ENCODE measurements at regions not wholly inside any gene's neighbourhood (a gene's known extent, or its start where the extent isn't known, plus 50 kb on each side); places are given as distances from the start of the nearest gene placed in this dataset.
"Not testable (repeated sequence)": the region's sequence is repeated elsewhere in the genome, so short reads cannot be mapped to it uniquely, and the experiment has no call there.

GRCh38 chr5:175344331-175345195, 99.4 kb downstream of the DRD1 start:
- H3K9ac ChIP-seq (ENCODE audit: low read length), result no peak overlapping the region
- H3K4me1 ChIP-seq (ENCODE audit: control insufficient read depth, low read depth, low read length), result no peaks in the 10 kb centered on the region
- H3K27ac ChIP-seq (ENCODE audit: low read length), result no peak overlapping the region

GRCh38 chr5:175343308-175343707, 100.7 kb downstream of the DRD1 start:
- no peak overlapping the region for H3K27ac ChIP-seq (ENCODE audit: low read length)
- H3K36me3 ChIP-seq (ENCODE audit: control insufficient read depth, low read depth, low read length), result no peaks in the 10 kb centered on the region
- H3K9me3 ChIP-seq (ENCODE audit: control insufficient read depth, low read depth, low read length), result no peaks in the 10 kb centered on the region
- no peak overlapping the region for H3K9ac ChIP-seq (ENCODE audit: low read length)
- H3K4me1 ChIP-seq (ENCODE audit: control insufficient read depth, low read depth, low read length), result no peaks in the 10 kb centered on the region
- H3K4me3 ChIP-seq (ENCODE audit: low read length), result no peak overlapping the region
- no peaks in the 10 kb centered on the region for H3K27me3 ChIP-seq (ENCODE audit: control insufficient read depth, insufficient read depth, low read length)

More at GRCh38 chr5:175344331-175345195, 99.4 kb downstream of the DRD1 start:
- no peak overlapping the region for H3K4me3 ChIP-seq (ENCODE audit: low read length)
- no peaks in the 10 kb centered on the region for H3K9me3 ChIP-seq (ENCODE audit: control insufficient read depth, low read depth, low read length)
- no peaks in the 10 kb centered on the region for H3K36me3 ChIP-seq (ENCODE audit: control insufficient read depth, low read depth, low read length)
- H3K27me3 ChIP-seq (ENCODE audit: control insufficient read depth, insufficient read depth, low read length), result no peaks in the 10 kb centered on the region

- Histone ChIP-seq H3K4me3 (ENCODE audit: low read length) (no peak overlapping the region), H3K27ac (ENCODE audit: low read length) (no peak overlapping the region), H3K9ac (ENCODE audit: low read length) (no peak overlapping the region), H3K36me3 (ENCODE audit: control insufficient read depth, low read depth, low read length) (no peaks in the 10 kb centered on the region), H3K9me3 (ENCODE audit: control insufficient read depth, low read depth, low read length) (no peaks in the 10 kb centered on the region), H3K4me1 (ENCODE audit: control insufficient read depth, low read depth, low read length) (no peaks in the 10 kb centered on the region), H3K27me3 (ENCODE audit: control insufficient read depth, insufficient read depth, low read length) (no peaks in the 10 kb centered on the region)
Observed at GRCh38 chr5:175340180-175340579, 103.8 kb downstream of the DRD1 start.

- Histone ChIP-seq H3K4me3 (ENCODE audit: low read length) (no peak overlapping the region), H3K9ac (ENCODE audit: low read length) (no peak overlapping the region), H3K4me1 (ENCODE audit: control insufficient read depth, low read depth, low read length) (no peaks in the 10 kb centered on the region), H3K27ac (ENCODE audit: low read length) (no peak overlapping the region), H3K9me3 (ENCODE audit: control insufficient read depth, low read depth, low read length) (no peaks in the 10 kb centered on the region), H3K27me3 (ENCODE audit: control insufficient read depth, insufficient read depth, low read length) (no peaks in the 10 kb centered on the region), H3K36me3 (ENCODE audit: control insufficient read depth, low read depth, low read length) (no peaks in the 10 kb centered on the region)
Observed at GRCh38 chr5:175337680-175338079, 106.3 kb downstream of the DRD1 start.

GRCh38 chr5:175336781-175337180, 107.2 kb downstream of the DRD1 start:
- Histone ChIP-seq H3K27me3 (ENCODE audit: control insufficient read depth, insufficient read depth, low read length) (no peaks in the 10 kb centered on the region), H3K27ac (ENCODE audit: low read length) (no peak overlapping the region)

GRCh38 chr5:175335691-175336090, 108.3 kb downstream of the DRD1 start:
- Histone ChIP-seq H3K9ac (ENCODE audit: low read length) (no peak overlapping the region), H3K27me3 (ENCODE audit: control insufficient read depth, insufficient read depth, low read length) (no peaks in the 10 kb centered on the region), H3K9me3 (ENCODE audit: control insufficient read depth, low read depth, low read length) (no peaks in the 10 kb centered on the region), H3K4me3 (ENCODE audit: low read length) (no peak overlapping the region), H3K27ac (ENCODE audit: low read length) (no peak overlapping the region), H3K36me3 (ENCODE audit: control insufficient read depth, low read depth, low read length) (no peaks in the 10 kb centered on the region), H3K4me1 (ENCODE audit: control insufficient read depth, low read depth, low read length) (no peaks in the 10 kb centered on the region)

More at GRCh38 chr5:175336781-175337180, 107.2 kb downstream of the DRD1 start:
- no peak overlapping the region for H3K9ac ChIP-seq (ENCODE audit: low read length)
- H3K36me3 ChIP-seq (ENCODE audit: control insufficient read depth, low read depth, low read length), result no peaks in the 10 kb centered on the region
- H3K4me1 ChIP-seq (ENCODE audit: control insufficient read depth, low read depth, low read length), result no peaks in the 10 kb centered on the region
- H3K9me3 ChIP-seq (ENCODE audit: control insufficient read depth, low read depth, low read length), result no peaks in the 10 kb centered on the region
- no peak overlapping the region for H3K4me3 ChIP-seq (ENCODE audit: low read length)

GRCh38 chr5:175331173-175332036, 112.6 kb downstream of the DRD1 start:
- not testable (repeated sequence) for H3K36me3 ChIP-seq (ENCODE audit: control insufficient read depth, low read depth, low read length); H3K27me3 ChIP-seq (ENCODE audit: control insufficient read depth, insufficient read depth, low read length); H3K4me1 ChIP-seq (ENCODE audit: control insufficient read depth, low read depth, low read length); H3K27ac ChIP-seq (ENCODE audit: low read length); H3K4me3 ChIP-seq (ENCODE audit: low read length); H3K9ac ChIP-seq (ENCODE audit: low read length); H3K9me3 ChIP-seq (ENCODE audit: control insufficient read depth, low read depth, low read length)

- Histone ChIP-seq H3K9me3 (ENCODE audit: control insufficient read depth, low read depth, low read length) (no peaks in the 10 kb centered on the region), H3K4me1 (ENCODE audit: control insufficient read depth, low read depth, low read length) (peaks cover 4% of the 10 kb centered on the region), H3K4me3 (ENCODE audit: low read length) (no peak overlapping the region), H3K9ac (ENCODE audit: low read length) (no peak overlapping the region), H3K36me3 (ENCODE audit: control insufficient read depth, low read depth, low read length) (no peaks in the 10 kb centered on the region), H3K27ac (ENCODE audit: low read length) (no peak overlapping the region), H3K27me3 (ENCODE audit: control insufficient read depth, insufficient read depth, low read length) (no peaks in the 10 kb centered on the region)
Observed at GRCh38 chr5:175329976-175330375, 114.0 kb downstream of the DRD1 start.

GRCh38 chr5:175328687-175329086, 115.3 kb downstream of the DRD1 start:
- no peak overlapping the region for H3K9ac ChIP-seq (ENCODE audit: low read length)
- H3K4me1 ChIP-seq (ENCODE audit: control insufficient read depth, low read depth, low read length), result peaks cover 4% of the 10 kb centered on the region
- H3K27me3 ChIP-seq (ENCODE audit: control insufficient read depth, insufficient read depth, low read length), result no peaks in the 10 kb centered on the region
- H3K36me3 ChIP-seq (ENCODE audit: control insufficient read depth, low read depth, low read length), result no peaks in the 10 kb centered on the region
- no peak overlapping the region for H3K27ac ChIP-seq (ENCODE audit: low read length)
- no peak overlapping the region for H3K4me3 ChIP-seq (ENCODE audit: low read length)
- H3K9me3 ChIP-seq (ENCODE audit: control insufficient read depth, low read depth, low read length), result no peaks in the 10 kb centered on the region

- Histone ChIP-seq H3K9ac (ENCODE audit: low read length) (no peak overlapping the region), H3K36me3 (ENCODE audit: control insufficient read depth, low read depth, low read length) (no peaks in the 10 kb centered on the region), H3K4me1 (ENCODE audit: control insufficient read depth, low read depth, low read length) (peaks cover 4% of the 10 kb centered on the region), H3K27ac (ENCODE audit: low read length) (no peak overlapping the region), H3K9me3 (ENCODE audit: control insufficient read depth, low read depth, low read length) (no peaks in the 10 kb centered on the region), H3K4me3 (ENCODE audit: low read length) (no peak overlapping the region), H3K27me3 (ENCODE audit: control insufficient read depth, insufficient read depth, low read length) (no peaks in the 10 kb centered on the region)
Observed at GRCh38 chr5:175328176-175328575, 115.8 kb downstream of the DRD1 start.

- Histone ChIP-seq H3K27me3 (ENCODE audit: control insufficient read depth, insufficient read depth, low read length) (no peaks in the 10 kb centered on the region), H3K4me1 (ENCODE audit: control insufficient read depth, low read depth, low read length) (peaks cover 4% of the 10 kb centered on the region), H3K4me3 (ENCODE audit: low read length) (no peak overlapping the region), H3K27ac (ENCODE audit: low read length) (no peak overlapping the region), H3K9me3 (ENCODE audit: control insufficient read depth, low read depth, low read length) (no peaks in the 10 kb centered on the region), H3K36me3 (ENCODE audit: control insufficient read depth, low read depth, low read length) (no peaks in the 10 kb centered on the region), H3K9ac (ENCODE audit: low read length) (no peak overlapping the region)
Observed at GRCh38 chr5:175325681-175326080, 118.3 kb downstream of the DRD1 start.

All from iPS-18a (cell line).